ENCODE measurements at regions not wholly inside any gene's neighbourhood (a gene's known extent, or its start where the extent isn't known, plus 50 kb on each side); places are given as distances from the start of the nearest gene placed in this dataset.

DNA sequence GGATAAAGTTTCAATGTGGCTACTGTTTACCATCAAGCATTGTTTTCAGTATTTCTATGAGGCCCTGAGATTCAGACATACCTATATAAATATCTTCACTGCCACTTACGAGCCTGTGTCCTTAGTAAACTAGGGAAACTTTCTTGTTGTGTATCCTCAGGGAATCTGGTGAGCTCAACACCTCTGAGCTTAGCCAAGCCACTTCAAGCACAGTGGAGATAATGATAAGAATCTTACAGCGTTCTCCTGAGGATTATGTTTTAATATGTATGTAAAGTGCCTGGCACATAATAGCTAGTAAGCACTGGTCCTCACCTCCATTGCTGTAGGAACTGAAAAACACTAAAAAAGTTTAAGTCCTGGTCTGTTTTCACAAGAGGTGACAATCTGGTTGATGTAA, 268.3 kb downstream of the SKIDA1 start:
- DNase-seq (ENCODE audit: low read depth, low spot score) (no peak), FAIRE-seq (no peak)
- Histone ChIP-seq H3K4me1 (ENCODE audit: control insufficient read depth, extremely low read depth, insufficient read depth, low read length) (no peaks in the 10 kb centered on the region), H3K4me2 (ENCODE audit: control insufficient read depth, extremely low read depth, insufficient read depth, low read depth, low read length) (no peak overlapping the region), H4K20me1 (ENCODE audit: control insufficient read depth, extremely low read depth, insufficient read depth, low read length) (no peaks in the 10 kb centered on the region), H3K27ac (ENCODE audit: control insufficient read depth, insufficient read depth, low read length) (no peak overlapping the region), H3K9me1 (ENCODE audit: control insufficient read depth, extremely low read depth, insufficient read depth, low read length) (no peaks in the 10 kb centered on the region), H3K9me3 (ENCODE audit: control insufficient read depth, low read depth, low read length) (no peaks in the 10 kb centered on the region), H2AFZ (ENCODE audit: control insufficient read depth, low read length) (no peak overlapping the region), H3K36me3 (ENCODE audit: control insufficient read depth in 2 of 2, extremely low read depth in 1 of 2, insufficient read depth in 2 of 2, low read length in 2 of 2) (no peaks in the 10 kb centered on the region), H3K4me3 (ENCODE audit: control insufficient read depth in 2 of 3, extremely low read depth in 1 of 3, insufficient read depth in 2 of 3, low read depth in 1 of 3, low read length in 3 of 3) (no peak overlapping the region), H3K79me2 (ENCODE audit: control insufficient read depth, insufficient read depth, low read length) (no peaks in the 10 kb centered on the region), H3K27me3 (ENCODE audit: control insufficient read depth, extremely low read depth, insufficient read depth, low read length) (no peaks in the 10 kb centered on the region), H3K9ac (ENCODE audit: control insufficient read depth, extremely low read depth, insufficient read depth, low read length) (no peak overlapping the region)
- TF ChIP-seq, protein P1, sequence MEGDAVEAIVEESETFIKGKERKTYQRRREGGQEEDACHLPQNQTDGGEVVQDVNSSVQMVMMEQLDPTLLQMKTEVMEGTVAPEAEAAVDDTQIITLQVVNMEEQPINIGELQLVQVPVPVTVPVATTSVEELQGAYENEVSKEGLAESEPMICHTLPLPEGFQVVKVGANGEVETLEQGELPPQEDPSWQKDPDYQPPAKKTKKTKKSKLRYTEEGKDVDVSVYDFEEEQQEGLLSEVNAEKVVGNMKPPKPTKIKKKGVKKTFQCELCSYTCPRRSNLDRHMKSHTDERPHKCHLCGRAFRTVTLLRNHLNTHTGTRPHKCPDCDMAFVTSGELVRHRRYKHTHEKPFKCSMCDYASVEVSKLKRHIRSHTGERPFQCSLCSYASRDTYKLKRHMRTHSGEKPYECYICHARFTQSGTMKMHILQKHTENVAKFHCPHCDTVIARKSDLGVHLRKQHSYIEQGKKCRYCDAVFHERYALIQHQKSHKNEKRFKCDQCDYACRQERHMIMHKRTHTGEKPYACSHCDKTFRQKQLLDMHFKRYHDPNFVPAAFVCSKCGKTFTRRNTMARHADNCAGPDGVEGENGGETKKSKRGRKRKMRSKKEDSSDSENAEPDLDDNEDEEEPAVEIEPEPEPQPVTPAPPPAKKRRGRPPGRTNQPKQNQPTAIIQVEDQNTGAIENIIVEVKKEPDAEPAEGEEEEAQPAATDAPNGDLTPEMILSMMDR (optimal IDR thresholded peaks at IDR 0.05 in 1 of 3, IDR thresholded peaks at IDR 0.05 in 1 of 3, conservative IDR thresholded peaks at IDR 0.05 in 1 of 3; ENCODE audit: extremely low read depth in 1 of 3, insufficient read depth in 2 of 3, low read length in 3 of 3): no peak
- TF ChIP-seq EZH2 (IDR thresholded peaks at IDR 0.05; ENCODE audit: low read length): no peak
- dilution Hi-C loops (cut with MboI; ENCODE audit: extremely low pct_ligation_motif_present, low sequenced_read_pairs): no loop called here

DNA sequence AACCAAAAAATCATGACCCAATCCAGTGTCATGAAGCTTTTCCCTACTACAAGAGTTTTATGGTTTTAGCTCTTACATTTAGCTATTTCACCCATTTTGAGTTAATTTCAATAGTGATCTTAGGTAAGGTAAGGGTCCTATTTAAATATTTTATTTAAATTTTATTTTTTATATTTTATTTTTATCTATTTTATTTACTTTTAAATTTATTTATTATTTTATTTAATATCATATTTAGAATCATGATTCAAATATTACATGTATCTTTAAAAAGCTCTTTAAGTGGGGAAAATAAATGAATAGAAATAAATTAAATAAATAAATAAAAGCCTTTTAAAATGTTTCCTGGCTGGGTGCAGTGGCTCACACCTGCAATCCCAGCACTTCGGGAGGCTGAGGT, 276.0 kb downstream of the SKIDA1 start:
- H3K9me1 ChIP-seq (ENCODE audit: control insufficient read depth, extremely low read depth, insufficient read depth, low read length): no peaks in the 10 kb centered on the region
- no peak overlapping the region for H3K9ac ChIP-seq (ENCODE audit: control insufficient read depth, extremely low read depth, insufficient read depth, low read length)
- TF ChIP-seq, protein P1 (optimal IDR thresholded peaks at IDR 0.05 in 1 of 3, IDR thresholded peaks at IDR 0.05 in 1 of 3, conservative IDR thresholded peaks at IDR 0.05 in 1 of 3; ENCODE audit: extremely low read depth in 1 of 3, insufficient read depth in 2 of 3, low read length in 3 of 3): no peak
- TF ChIP-seq EZH2 (IDR thresholded peaks at IDR 0.05; ENCODE audit: low read length): no peak
- no peaks in the 10 kb centered on the region for H3K27me3 ChIP-seq (ENCODE audit: control insufficient read depth, extremely low read depth, insufficient read depth, low read length)
- no peaks in the 10 kb centered on the region for H4K20me1 ChIP-seq (ENCODE audit: control insufficient read depth, extremely low read depth, insufficient read depth, low read length)
- DNase-seq (ENCODE audit: low read depth, low spot score) (no peak), FAIRE-seq (no peak)
- dilution Hi-C loops (cut with MboI; ENCODE audit: extremely low pct_ligation_motif_present, low sequenced_read_pairs): no loop called here
- no peak overlapping the region for H2AFZ ChIP-seq (ENCODE audit: control insufficient read depth, low read length)
- no peaks in the 10 kb centered on the region for H3K4me1 ChIP-seq (ENCODE audit: control insufficient read depth, extremely low read depth, insufficient read depth, low read length)
- no peaks in the 10 kb centered on the region for H3K9me3 ChIP-seq (ENCODE audit: control insufficient read depth, low read depth, low read length)
- H3K4me2 ChIP-seq (ENCODE audit: control insufficient read depth, extremely low read depth, insufficient read depth, low read depth, low read length): no peak overlapping the region
- no peak overlapping the region for H3K4me3 ChIP-seq (ENCODE audit: control insufficient read depth in 2 of 3, extremely low read depth in 1 of 3, insufficient read depth in 2 of 3, low read depth in 1 of 3, low read length in 3 of 3)
- H3K79me2 ChIP-seq (ENCODE audit: control insufficient read depth, insufficient read depth, low read length): no peaks in the 10 kb centered on the region
- no peak overlapping the region for H3K27ac ChIP-seq (ENCODE audit: control insufficient read depth, insufficient read depth, low read length)
- no peaks in the 10 kb centered on the region for H3K36me3 ChIP-seq (ENCODE audit: control insufficient read depth in 2 of 2, extremely low read depth in 1 of 2, insufficient read depth in 2 of 2, low read length in 2 of 2)

Data from keratinocyte (primary cell).